ENCODE measurements at regions not wholly inside any gene's neighbourhood (a gene's known extent, or its start where the extent isn't known, plus 50 kb on each side); places are given as distances from the start of the nearest gene placed in this dataset.

DNA sequence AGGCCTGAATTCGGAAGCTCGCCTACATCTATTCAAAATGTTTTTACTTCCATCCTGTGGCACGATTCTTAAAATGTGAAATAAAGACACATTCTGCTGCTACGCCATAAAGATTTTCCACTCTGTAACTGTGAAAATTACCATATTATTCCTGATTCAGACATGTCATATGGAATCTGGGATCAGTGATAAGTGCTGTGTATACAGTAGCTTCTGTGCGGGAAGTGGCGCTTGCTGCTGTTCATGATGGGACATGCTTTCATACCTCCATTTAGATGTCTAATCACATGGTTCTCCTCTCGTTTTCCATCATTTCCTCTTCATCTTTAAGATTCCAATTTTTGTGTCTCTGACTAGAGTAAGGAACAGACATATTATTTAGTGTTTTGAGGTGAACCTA, 163.2 kb downstream of the TMEM182 start:
- TF ChIP-seq RAD21 (IDR thresholded peaks at IDR 0.05; ENCODE audit: low read depth) (no peak), FOXM1 (IDR thresholded peaks at IDR 0.05; ENCODE audit: borderline replicate concordance, low read depth) (no peak)
